GM21529 (cell line): ENCODE measurements at regions not wholly inside any gene's neighbourhood (a gene's known extent, or its start where the extent isn't known, plus 50 kb on each side); places are given as distances from the start of the nearest gene placed in this dataset.
"Not testable (repeated sequence)": the region's sequence is repeated elsewhere in the genome, so short reads cannot be mapped to it uniquely, and the experiment has no call there.

Experiments
- ATAC-seq: cut with Tn5 transposase; IDR thresholded peaks from one replicate; pipeline ENCODE4 v1.9.1; 2021; ENCODE audit not compliant: unreplicated experiment

GRCh38 chrX:112368371-112368770 is 285.8 kb upstream of the TRPC5 start:
- no peak for ATAC-seq

- ATAC-seq, result no peak
These were observed 284.5 kb upstream of the TRPC5 start for GRCh38 chrX:112367065-112367464.

- ATAC-seq, result no peak
These were observed 277.3 kb upstream of the TRPC5 start for GRCh38 chrX:112359906-112360305.

GRCh38 chrX:112355931-112356330 is 273.4 kb upstream of the TRPC5 start:
- ATAC-seq, result no peak

GRCh38 chrX:112341598-112341997 is 259.0 kb upstream of the TRPC5 start:
- no peak for ATAC-seq

- ATAC-seq, result no peak
These were observed 230.6 kb upstream of the TRPC5 start for GRCh38 chrX:112313201-112313600.

- ATAC-seq, result no peak
These were observed 223.5 kb upstream of the TRPC5 start for GRCh38 chrX:112306027-112306426.

GRCh38 chrX:112279940-112280339 is 197.4 kb upstream of the TRPC5 start:
- no peak for ATAC-seq

GRCh38 chrX:112270991-112271390 is 188.4 kb upstream of the TRPC5 start:
- no peak for ATAC-seq

- no peak for ATAC-seq
These were observed 183.6 kb upstream of the TRPC5 start for GRCh38 chrX:112266136-112266535.

- ATAC-seq, result no peak
These were observed 176.8 kb upstream of the TRPC5 start for GRCh38 chrX:112259375-112259774.

GRCh38 chrX:112254896-112255295 is 172.3 kb upstream of the TRPC5 start:
- ATAC-seq, result no peak

GRCh38 chrX:112247714-112248113 is 165.1 kb upstream of the TRPC5 start:
- ATAC-seq, result no peak

GRCh38 chrX:112235547-112235946 is 153.0 kb upstream of the TRPC5 start:
- no peak for ATAC-seq

GRCh38 chrX:112233164-112233563 is 150.6 kb upstream of the TRPC5 start:
- ATAC-seq, result no peak

GRCh38 chrX:112226795-112227194 is 144.2 kb upstream of the TRPC5 start:
- ATAC-seq, result not testable (repeated sequence)

- ATAC-seq, result no peak
These were observed 140.8 kb upstream of the TRPC5 start for GRCh38 chrX:112223391-112223790.

- ATAC-seq, result no peak
These were observed 135.8 kb upstream of the TRPC5 start for GRCh38 chrX:112218388-112218787.

- no peak for ATAC-seq
These were observed 128.9 kb upstream of the TRPC5 start for GRCh38 chrX:112211459-112211858.

- no peak for ATAC-seq
These were observed 115.3 kb upstream of the TRPC5 start for GRCh38 chrX:112197840-112198239.

- no peak for ATAC-seq
These were observed 108.1 kb upstream of the TRPC5 start for GRCh38 chrX:112190646-112191045.

- ATAC-seq, result not testable (repeated sequence)
These were observed 98.8 kb upstream of the TRPC5 start for GRCh38 chrX:112181361-112181760.

GRCh38 chrX:112164420-112164819 is 81.8 kb upstream of the TRPC5 start:
- peak; percentile 56 for ATAC-seq

- no peak for ATAC-seq
These were observed 81.3 kb upstream of the TRPC5 start for GRCh38 chrX:112163906-112164305.
